ENCODE measurements at regions not wholly inside any gene's neighbourhood (a gene's known extent, or its start where the extent isn't known, plus 50 kb on each side); places are given as distances from the start of the nearest gene placed in this dataset.

GRCh38 chr12:115109863-115110262 lies 425.9 kb upstream of the TBX3 start:
- Histone ChIP-seq H2AFZ (ENCODE audit: low read length) (no peak overlapping the region), H3K4me2 (ENCODE audit: extremely low read depth, insufficient read depth, low read length) (no peak overlapping the region), H3K36me3 (ENCODE audit: control insufficient read depth, insufficient read depth, low read length) (no peaks in the 10 kb centered on the region), H3K79me2 (ENCODE audit: control insufficient read depth, insufficient read depth, low read length) (no peaks in the 10 kb centered on the region), H4K20me1 (ENCODE audit: control insufficient read depth, extremely low read depth, insufficient read depth, low read length) (no peaks in the 10 kb centered on the region), H3K27me3 (ENCODE audit: control insufficient read depth, insufficient read depth, low read length) (no peaks in the 10 kb centered on the region), H3K4me3 (replicated peaks in 1 of 4; ENCODE audit: control extremely low read depth in 1 of 4, insufficient read depth in 1 of 4, low read depth in 3 of 4, low read length in 4 of 4) (no peak overlapping the region), H3K4me1 (ENCODE audit: control insufficient read depth, extremely low read depth, insufficient read depth, low read length) (no peaks in the 10 kb centered on the region), H3K9ac (ENCODE audit: insufficient read depth, low read length) (no peak overlapping the region), H3K9me3 (ENCODE audit: control insufficient read depth, insufficient read depth, low read depth, low read length) (no peaks in the 10 kb centered on the region), H3K27ac (ENCODE audit: insufficient read depth, low read length) (no peak overlapping the region)
- TF ChIP-seq CTCF (conservative IDR thresholded peaks at IDR 0.05 in 1 of 2, IDR thresholded peaks at IDR 0.05 in 1 of 2; ENCODE audit: low read depth in 1 of 2, low read length in 2 of 2), result no peak
- no peak for TF ChIP-seq EZH2 (IDR thresholded peaks at IDR 0.05; ENCODE audit: low read length, missing control alignments)
- DNase-seq (ENCODE audit: low read depth in 2 of 2), result no peak

- Histone ChIP-seq H3K79me2 (ENCODE audit: control insufficient read depth, insufficient read depth, low read length) (no peaks in the 10 kb centered on the region), H3K4me3 (replicated peaks in 1 of 4; ENCODE audit: control extremely low read depth in 1 of 4, insufficient read depth in 1 of 4, low read depth in 3 of 4, low read length in 4 of 4) (no peak overlapping the region), H3K4me2 (ENCODE audit: extremely low read depth, insufficient read depth, low read length) (no peak overlapping the region), H3K27me3 (ENCODE audit: control insufficient read depth, insufficient read depth, low read length) (no peaks in the 10 kb centered on the region), H3K9me3 (ENCODE audit: control insufficient read depth, insufficient read depth, low read depth, low read length) (no peaks in the 10 kb centered on the region), H3K36me3 (ENCODE audit: control insufficient read depth, insufficient read depth, low read length) (no peaks in the 10 kb centered on the region), H4K20me1 (ENCODE audit: control insufficient read depth, extremely low read depth, insufficient read depth, low read length) (no peaks in the 10 kb centered on the region), H3K4me1 (ENCODE audit: control insufficient read depth, extremely low read depth, insufficient read depth, low read length) (no peaks in the 10 kb centered on the region), H2AFZ (ENCODE audit: low read length) (no peak overlapping the region), H3K27ac (ENCODE audit: insufficient read depth, low read length) (no peak overlapping the region), H3K9ac (ENCODE audit: insufficient read depth, low read length) (no peak overlapping the region)
- DNase-seq (ENCODE audit: low read depth in 2 of 2), result no peak
- TF ChIP-seq CTCF (conservative IDR thresholded peaks at IDR 0.05 in 1 of 2, IDR thresholded peaks at IDR 0.05 in 1 of 2; ENCODE audit: low read depth in 1 of 2, low read length in 2 of 2) (no peak), EZH2 (IDR thresholded peaks at IDR 0.05; ENCODE audit: low read length, missing control alignments) (no peak)
These were observed 424.4 kb upstream of the TBX3 start for GRCh38 chr12:115108129-115109100.

- Histone ChIP-seq H3K36me3 (ENCODE audit: control insufficient read depth, insufficient read depth, low read length) (no peaks in the 10 kb centered on the region), H3K4me3 (replicated peaks in 1 of 4; ENCODE audit: control extremely low read depth in 1 of 4, insufficient read depth in 1 of 4, low read depth in 3 of 4, low read length in 4 of 4) (no peak overlapping the region), H3K4me2 (ENCODE audit: extremely low read depth, insufficient read depth, low read length) (no peak overlapping the region), H3K9ac (ENCODE audit: insufficient read depth, low read length) (no peak overlapping the region), H3K27me3 (ENCODE audit: control insufficient read depth, insufficient read depth, low read length) (no peaks in the 10 kb centered on the region), H3K79me2 (ENCODE audit: control insufficient read depth, insufficient read depth, low read length) (no peaks in the 10 kb centered on the region), H3K9me3 (ENCODE audit: control insufficient read depth, insufficient read depth, low read depth, low read length) (no peaks in the 10 kb centered on the region), H4K20me1 (ENCODE audit: control insufficient read depth, extremely low read depth, insufficient read depth, low read length) (no peaks in the 10 kb centered on the region), H2AFZ (ENCODE audit: low read length) (no peak overlapping the region), H3K27ac (ENCODE audit: insufficient read depth, low read length) (no peak overlapping the region), H3K4me1 (ENCODE audit: control insufficient read depth, extremely low read depth, insufficient read depth, low read length) (no peaks in the 10 kb centered on the region)
- no peak for TF ChIP-seq CTCF (conservative IDR thresholded peaks at IDR 0.05 in 1 of 2, IDR thresholded peaks at IDR 0.05 in 1 of 2; ENCODE audit: low read depth in 1 of 2, low read length in 2 of 2)
- TF ChIP-seq EZH2 (IDR thresholded peaks at IDR 0.05; ENCODE audit: low read length, missing control alignments), result no peak
- peak; percentile 75 to 82 for DNase-seq (ENCODE audit: low read depth in 2 of 2)
These were observed 420.2 kb upstream of the TBX3 start for GRCh38 chr12:115103884-115104883.

All from fibroblast of lung (primary cell).